HCT116 (cell line): ENCODE measurements at regions not wholly inside any gene's neighbourhood (a gene's known extent, or its start where the extent isn't known, plus 50 kb on each side); places are given as distances from the start of the nearest gene placed in this dataset.

Experiments used
- ATF3 ChIP-seq: IDR thresholded peaks from 2 replicates; pipeline ENCODE4 v1.6.1; 2012
- CTCF ChIP-seq, 3 experiments: fragments of 200-600 bp in 1 of 3; sonication (generic) in 1 of 3; IDR thresholded peaks in 2 of 3; conservative IDR thresholded peaks in 1 of 3; 2 replicates each; pipeline ENCODE4 v1.5.1; 2012 to 2017; ENCODE audit warnings: low read depth in 2 of 3, low read length in 2 of 3, antibody characterized with exemption in 1 of 3, borderline replicate concordance in 1 of 3, control low read depth in 1 of 3, mild to moderate bottlenecking in 1 of 3, mixed read lengths in 1 of 3, mixed run types in 1 of 3, moderate library complexity in 1 of 3; ENCODE audit not compliant: insufficient read depth in 1 of 3
- EGR1 ChIP-seq: IDR thresholded peaks from 2 replicates; pipeline ENCODE4 v1.6.1; 2012; ENCODE audit warnings: low read depth
- EZH2 ChIP-seq: fragments of 200-600 bp; sonication (generic); IDR thresholded peaks from 2 replicates; pipeline ENCODE4 v1.6.1; 2017; ENCODE audit warnings: antibody characterized with exemption, mixed run types
- MAX ChIP-seq: IDR thresholded peaks from 2 replicates; pipeline ENCODE4 v1.6.1; 2012
- POLR2A ChIP-seq: IDR thresholded peaks from 2 replicates; pipeline ENCODE4 v1.7.0; 2011; ENCODE audit warnings: borderline replicate concordance; ENCODE audit not compliant: insufficient read depth, insufficient read length; ENCODE audit errors: extremely low read depth
- POLR2AphosphoS5 ChIP-seq: IDR thresholded peaks from 2 replicates; pipeline ENCODE4 v1.6.1; 2011; ENCODE audit warnings: mild to moderate bottlenecking, low read depth, low read length, moderate library complexity
- ZNF274 ChIP-seq: fragments of 200-500 bp; sonication (Bioruptor generic); IDR thresholded peaks from 2 replicates; pipeline ENCODE4 v1.6.1; 2014; ENCODE audit warnings: mild to moderate bottlenecking, low read depth, low read length, inconsistent platforms

- TF ChIP-seq MAX (no peak), EGR1 (no peak), CTCF (IDR thresholded peaks at IDR 0.05 in 2 of 3, conservative IDR thresholded peaks at IDR 0.05 in 1 of 3; ENCODE audit: borderline replicate concordance in 1 of 3, insufficient read depth in 1 of 3, low read depth in 2 of 3, low read length in 2 of 3) (no peak), POLR2A (no peak), EZH2 (no peak), ZNF274 (no peak), POLR2AphosphoS5 (no peak), ATF3 (no peak)
Observed at GRCh38 chr7:126052229-126052628, 1122.6 kb upstream of the POT1 start.
